ENCODE measurements at regions not wholly inside any gene's neighbourhood (a gene's known extent, or its start where the extent isn't known, plus 50 kb on each side); places are given as distances from the start of the nearest gene placed in this dataset.

DNA sequence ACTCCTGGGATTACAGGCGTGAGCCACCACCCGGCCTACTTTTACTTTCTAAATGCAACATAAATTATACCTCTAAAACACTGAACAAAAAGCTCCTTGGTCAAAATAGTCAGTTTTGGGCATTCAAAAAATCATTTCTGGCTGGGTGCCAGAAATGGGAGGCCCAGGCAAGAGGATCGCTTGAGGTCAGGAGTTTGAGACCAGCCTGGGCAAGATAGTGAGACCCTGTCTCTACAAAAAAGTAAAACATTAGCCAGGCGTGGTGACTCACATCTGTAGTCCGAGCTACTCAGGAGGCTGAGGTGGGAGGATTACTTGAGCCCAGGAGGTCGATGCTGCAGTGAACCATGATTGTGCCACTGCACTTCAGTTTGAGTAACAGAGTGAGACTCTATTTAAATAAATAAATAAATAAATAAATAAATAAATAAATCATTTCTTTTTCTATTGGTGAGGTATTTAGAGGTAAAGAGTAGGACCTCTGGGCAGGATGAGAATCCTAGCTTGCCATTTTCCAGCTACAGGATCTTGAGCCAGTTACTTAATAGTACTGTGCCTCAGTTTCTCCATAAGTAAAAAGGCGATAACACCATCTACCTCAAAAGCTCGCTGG, 87.6 kb downstream of the SKIDA1 start:
- WGBS, 2 donors (ENCODE audit: low coverage in 1 of 2): 79 to 83% methylated on average over 8 of the region's 8 CpGs
- in situ Hi-C loops (cut with MboI; ENCODE audit: low pct_ligation_motif_present in 1 of 4, low pct_unique_long_range_greater_than_20kb in 1 of 4, low sequenced_read_pairs in 3 of 4): no loop called here
- Histone ChIP-seq H3K27me3 (no peaks in the 10 kb centered on the region), H3K9me3 (no peaks in the 10 kb centered on the region), H3K27ac (no peak overlapping the region), H3K4me3 (no peak overlapping the region), H3K36me3 (no peaks in the 10 kb centered on the region), H3K4me1 (no peaks in the 10 kb centered on the region)
- DNase-seq: no peak
- intact Hi-C loops (cut with DNase I; ENCODE audit: low total_unique reads): no loop called here
- TF ChIP-seq POLR2A (IDR thresholded peaks at IDR 0.05) (no peak), POLR2AphosphoS5 (IDR thresholded peaks at IDR 0.05) (no peak), CTCF (IDR thresholded peaks at IDR 0.05) (no peak), EP300 (IDR thresholded peaks at IDR 0.05; ENCODE audit: low read depth) (no peak)

GRCh38 chr10:21432266-21432665, 93.2 kb downstream of the SKIDA1 start:
- Histone ChIP-seq H3K27me3 (no peaks in the 10 kb centered on the region), H3K36me3 (no peaks in the 10 kb centered on the region), H3K27ac (no peak overlapping the region), H3K4me3 (no peak overlapping the region), H3K4me1 (no peaks in the 10 kb centered on the region), H3K9me3 (no peaks in the 10 kb centered on the region)
- DNase-seq: no peak
- intact Hi-C loops (cut with DNase I; ENCODE audit: low total_unique reads): no loop called here
- no peak for TF ChIP-seq POLR2A (IDR thresholded peaks at IDR 0.05)
- TF ChIP-seq EP300 (IDR thresholded peaks at IDR 0.05; ENCODE audit: low read depth): no peak
- TF ChIP-seq CTCF (IDR thresholded peaks at IDR 0.05): no peak
- TF ChIP-seq POLR2AphosphoS5 (IDR thresholded peaks at IDR 0.05): no peak
- WGBS, 2 donors (ENCODE audit: low coverage in 1 of 2): 96 to 100% methylated on average over 1 of the region's 1 CpG
- in situ Hi-C loops (cut with MboI; ENCODE audit: low pct_ligation_motif_present in 1 of 4, low pct_unique_long_range_greater_than_20kb in 1 of 4, low sequenced_read_pairs in 3 of 4): no loop called here

- 86% methylated on average over 2 of the region's 2 CpGs; no CpG with 5 or more reads in 1 of the 2 donors for WGBS, 2 donors (ENCODE audit: low coverage in 1 of 2)
- intact Hi-C loops (cut with DNase I; ENCODE audit: low total_unique reads) (no loop called here), in situ Hi-C loops (cut with MboI; ENCODE audit: low pct_ligation_motif_present in 1 of 4, low pct_unique_long_range_greater_than_20kb in 1 of 4, low sequenced_read_pairs in 3 of 4) (no loop called here)
- Histone ChIP-seq H3K4me3 (no peak overlapping the region), H3K9me3 (no peaks in the 10 kb centered on the region), H3K27ac (no peak overlapping the region), H3K27me3 (no peaks in the 10 kb centered on the region), H3K36me3 (no peaks in the 10 kb centered on the region), H3K4me1 (no peaks in the 10 kb centered on the region)
- DNase-seq: no peak
- TF ChIP-seq POLR2A (IDR thresholded peaks at IDR 0.05) (no peak), EP300 (IDR thresholded peaks at IDR 0.05; ENCODE audit: low read depth) (no peak), CTCF (IDR thresholded peaks at IDR 0.05) (no peak), POLR2AphosphoS5 (IDR thresholded peaks at IDR 0.05) (no peak)
These were observed 93.7 kb downstream of the SKIDA1 start for GRCh38 chr10:21431799-21432198.

GRCh38 chr10:21427804-21428481, 97.5 kb downstream of the SKIDA1 start:
- no peak overlapping the region for H3K4me3 ChIP-seq
- no peaks in the 10 kb centered on the region for H3K4me1 ChIP-seq
- no peak overlapping the region for H3K27ac ChIP-seq
- WGBS, 2 donors (ENCODE audit: low coverage in 1 of 2): 71% methylated on average over 4 to 6 of the region's 6 CpGs
- intact Hi-C loops (cut with DNase I; ENCODE audit: low total_unique reads): loop anchor here (2.0 kb wide), 1 partner anchor 53 kb away; no protein-coding TSS in a partner anchor
- no peak for DNase-seq
- no peak for TF ChIP-seq POLR2AphosphoS5 (IDR thresholded peaks at IDR 0.05)
- no peak for TF ChIP-seq EP300 (IDR thresholded peaks at IDR 0.05; ENCODE audit: low read depth)
- no peaks in the 10 kb centered on the region for H3K36me3 ChIP-seq
- no peaks in the 10 kb centered on the region for H3K27me3 ChIP-seq
- in situ Hi-C loops (cut with MboI; ENCODE audit: low pct_ligation_motif_present in 1 of 4, low pct_unique_long_range_greater_than_20kb in 1 of 4, low sequenced_read_pairs in 3 of 4): no loop called here
- H3K9me3 ChIP-seq: no peaks in the 10 kb centered on the region
